ENCODE measurements at regions not wholly inside any gene's neighbourhood (a gene's known extent, or its start where the extent isn't known, plus 50 kb on each side); places are given as distances from the start of the nearest gene placed in this dataset.

GRCh38 chr4:186481998-186482790 is 73.2 kb downstream of the MTNR1A start:
- Histone ChIP-seq H3K36me3 (ENCODE audit: low read depth) (no peaks in the 10 kb centered on the region), H3K9me2 (ENCODE audit: insufficient read depth) (no peaks in the 10 kb centered on the region), H3K79me2 (ENCODE audit: insufficient read depth) (no peaks in the 10 kb centered on the region), H3K4me2 (ENCODE audit: unreplicated experiment) (no peak overlapping the region), H3K27ac (no peak overlapping the region), H3K4me3 (no peak overlapping the region), H3F3A (ENCODE audit: insufficient read depth) (no peaks in the 10 kb centered on the region), H2AFZ (no peak overlapping the region), H3K9me3 (ENCODE audit: low read depth) (no peaks in the 10 kb centered on the region), H3K9ac (no peak overlapping the region), H3K27me3 (replicated peaks; ENCODE audit: insufficient read depth) (0 out of 2 replicates have a peak, but pooled peaks cover 2% of the 10 kb centered on the region), H3K4me1 (ENCODE audit: insufficient read depth) (no peaks in the 10 kb centered on the region), H4K20me1 (ENCODE audit: insufficient read depth) (no peaks in the 10 kb centered on the region)
- in situ Hi-C loops (cut with MboI), result no loop called here
- no peak for DNase-seq
- 43 to 50% methylated on average over 12 of the region's 12 CpGs for WGBS, 2 experiments (ENCODE audit: low coverage in 1 of 2, low lambda C conversion rate in 2 of 2, missing lambda C conversion rate in 2 of 2)
- TF ChIP-seq EZH2 (IDR thresholded peaks at IDR 0.05; ENCODE audit: insufficient read depth, poor library complexity, severe bottlenecking) (no peak), EZH2phosphoT487 (IDR thresholded peaks at IDR 0.05; ENCODE audit: insufficient read depth, low read depth) (no peak)

- no peak overlapping the region for H3K27ac ChIP-seq
- no peak for TF ChIP-seq EZH2 (IDR thresholded peaks at IDR 0.05; ENCODE audit: insufficient read depth, poor library complexity, severe bottlenecking)
- TF ChIP-seq EZH2phosphoT487 (IDR thresholded peaks at IDR 0.05; ENCODE audit: insufficient read depth, low read depth), result no peak
- H4K20me1 ChIP-seq (ENCODE audit: insufficient read depth), result no peaks in the 10 kb centered on the region
- no peaks in the 10 kb centered on the region for H3K4me1 ChIP-seq (ENCODE audit: insufficient read depth)
- DNase-seq, result no peak
- H3K4me2 ChIP-seq (ENCODE audit: unreplicated experiment), result no peak overlapping the region
- H3K4me3 ChIP-seq, result no peak overlapping the region
- H2AFZ ChIP-seq, result no peak overlapping the region
- H3K9ac ChIP-seq, result no peak overlapping the region
- in situ Hi-C loops (cut with MboI), result loop anchor here (10.0 kb wide), 1 partner anchor 100 kb away; no protein-coding TSS in a partner anchor
- H3F3A ChIP-seq (ENCODE audit: insufficient read depth), result no peaks in the 10 kb centered on the region
- H3K9me2 ChIP-seq (ENCODE audit: insufficient read depth), result no peaks in the 10 kb centered on the region
- H3K79me2 ChIP-seq (ENCODE audit: insufficient read depth), result no peaks in the 10 kb centered on the region
- H3K36me3 ChIP-seq (ENCODE audit: low read depth), result no peaks in the 10 kb centered on the region
- 0 out of 2 replicates have a peak, but pooled peaks cover 2% of the 10 kb centered on the region for H3K27me3 ChIP-seq (replicated peaks; ENCODE audit: insufficient read depth)
- H3K9me3 ChIP-seq (ENCODE audit: low read depth), result no peaks in the 10 kb centered on the region
- 44 to 46% methylated on average over 1 of the region's 1 CpG for WGBS, 2 experiments (ENCODE audit: low coverage in 1 of 2, low lambda C conversion rate in 2 of 2, missing lambda C conversion rate in 2 of 2)
Observed at GRCh38 chr4:186475202-186475601, 80.2 kb downstream of the MTNR1A start.

GRCh38 chr4:186473933-186474332 is 81.4 kb downstream of the MTNR1A start:
- WGBS, 2 experiments (ENCODE audit: low coverage in 1 of 2, low lambda C conversion rate in 2 of 2, missing lambda C conversion rate in 2 of 2), result 32 to 34% methylated on average over 6 of the region's 6 CpGs
- no peak overlapping the region for H3K4me2 ChIP-seq (ENCODE audit: unreplicated experiment)
- H3K27me3 ChIP-seq (replicated peaks; ENCODE audit: insufficient read depth), result 0 out of 2 replicates have a peak, but pooled peaks cover 2% of the 10 kb centered on the region
- no peaks in the 10 kb centered on the region for H4K20me1 ChIP-seq (ENCODE audit: insufficient read depth)
- DNase-seq, result no peak
- H3K9me3 ChIP-seq (ENCODE audit: low read depth), result no peaks in the 10 kb centered on the region
- H2AFZ ChIP-seq, result no peak overlapping the region
- H3F3A ChIP-seq (ENCODE audit: insufficient read depth), result no peaks in the 10 kb centered on the region
- H3K9me2 ChIP-seq (ENCODE audit: insufficient read depth), result no peaks in the 10 kb centered on the region
- H3K4me3 ChIP-seq, result no peak overlapping the region
- TF ChIP-seq EZH2 (IDR thresholded peaks at IDR 0.05; ENCODE audit: insufficient read depth, poor library complexity, severe bottlenecking) (no peak), EZH2phosphoT487 (IDR thresholded peaks at IDR 0.05; ENCODE audit: insufficient read depth, low read depth) (no peak)
- no peak overlapping the region for H3K27ac ChIP-seq
- H3K79me2 ChIP-seq (ENCODE audit: insufficient read depth), result no peaks in the 10 kb centered on the region
- no peaks in the 10 kb centered on the region for H3K36me3 ChIP-seq (ENCODE audit: low read depth)
- no peak overlapping the region for H3K9ac ChIP-seq
- no peaks in the 10 kb centered on the region for H3K4me1 ChIP-seq (ENCODE audit: insufficient read depth)
- in situ Hi-C loops (cut with MboI), result loop anchor here (10.0 kb wide), 1 partner anchor 101 kb away; no protein-coding TSS in a partner anchor

GRCh38 chr4:186472948-186473347 is 82.4 kb downstream of the MTNR1A start:
- H3K27me3 ChIP-seq (replicated peaks; ENCODE audit: insufficient read depth), result no peaks in the 10 kb centered on the region
- no peaks in the 10 kb centered on the region for H3F3A ChIP-seq (ENCODE audit: insufficient read depth)
- in situ Hi-C loops (cut with MboI), result loop anchor here (10.0 kb wide), 1 partner anchor 102 kb away; no protein-coding TSS in a partner anchor
- DNase-seq, result peak; percentile 47
- H2AFZ ChIP-seq, result 0 out of 2 replicates have a peak overlapping the region, but pooled peaks have one; percentile 27
- H3K79me2 ChIP-seq (ENCODE audit: insufficient read depth), result no peaks in the 10 kb centered on the region
- 7 to 9% methylated on average over 4 of the region's 4 CpGs for WGBS, 2 experiments (ENCODE audit: low coverage in 1 of 2, low lambda C conversion rate in 2 of 2, missing lambda C conversion rate in 2 of 2)
- H3K9me3 ChIP-seq (ENCODE audit: low read depth), result no peaks in the 10 kb centered on the region
- no peak overlapping the region for H3K9ac ChIP-seq
- H3K4me3 ChIP-seq, result no peak overlapping the region
- H4K20me1 ChIP-seq (ENCODE audit: insufficient read depth), result no peaks in the 10 kb centered on the region
- H3K27ac ChIP-seq, result no peak overlapping the region
- TF ChIP-seq EZH2phosphoT487 (IDR thresholded peaks at IDR 0.05; ENCODE audit: insufficient read depth, low read depth), result no peak
- TF ChIP-seq EZH2 (IDR thresholded peaks at IDR 0.05; ENCODE audit: insufficient read depth, poor library complexity, severe bottlenecking), result no peak
- H3K4me1 ChIP-seq (ENCODE audit: insufficient read depth), result no peaks in the 10 kb centered on the region
- H3K4me2 ChIP-seq (ENCODE audit: unreplicated experiment), result no peak overlapping the region
- no peaks in the 10 kb centered on the region for H3K36me3 ChIP-seq (ENCODE audit: low read depth)
- no peaks in the 10 kb centered on the region for H3K9me2 ChIP-seq (ENCODE audit: insufficient read depth)
